Ovary (tissue), 7 donors: ENCODE measurements at regions not wholly inside any gene's neighbourhood (a gene's known extent, or its start where the extent isn't known, plus 50 kb on each side); places are given as distances from the start of the nearest gene placed in this dataset.

Experiments used
- DNase-seq, 5 donors: peaks; one replicate each; pipeline ENCODE4 v3.0.0-alpha.2; 2019 to 2020
- H3K27ac ChIP-seq, 2 donors: fragments of 200-600 bp; one replicate each; pipeline versions ENCODE4 v1.5.1 to v1.8.0; 2019 to 2022
- H3K27me3 ChIP-seq: fragments of 200-600 bp; one replicate; pipeline ENCODE4 v1.8.0; 2022
- H3K36me3 ChIP-seq: fragments of 200-600 bp; sonication (generic); one replicate; pipeline ENCODE4 v1.5.1; 2019
- H3K4me1 ChIP-seq: one replicate; pipeline ENCODE4 v1.8.1; 2013; ENCODE audit warnings: mild to moderate bottlenecking, moderate library complexity; ENCODE audit not compliant: insufficient read depth
- H3K4me3 ChIP-seq: fragments of 200-600 bp; sonication (generic); one replicate; pipeline ENCODE4 v1.5.1; 2017
- H3K9me3 ChIP-seq, 2 donors: fragments of 200-600 bp in 1 of 2; sonication (generic) in 1 of 2; one replicate each; pipeline versions ENCODE4 v1.5.1 to v1.8.1; 2013 to 2019; ENCODE audit warnings: mild to moderate bottlenecking in 1 of 2, moderate library complexity in 1 of 2
- EP300 ChIP-seq: sonication (generic); formaldehyde crosslinking; IDR thresholded peaks from one replicate; pipeline ENCODE4 v1.6.1; 2017; ENCODE audit warnings: antibody characterized with exemption
- POLR2A ChIP-seq: fragments of 450-650 bp; IDR thresholded peaks from one replicate; pipeline ENCODE4 v1.6.1; 2017; ENCODE audit warnings: antibody characterized with exemption, mild to moderate bottlenecking, moderate library complexity
- WGBS, 3 donors: extraction: QIAGEN DNeasy Blood & Tissue Kit in 1 of 3; methylation state at CpG; one replicate each; pipeline versions ENCODE4 v1.1.5 to v1.1.7; 2013 to 2017; 5-methylcytosine and 5-hydroxymethylcytosine counted together
- intact Hi-C, 4 donors: fragments of 100-400 bp; cut with DNase I; formaldehyde crosslinking; loops; one replicate each; pipeline versions ENCODE4 v1.11.0 to v1.15.1; 2022 to 2023
- TF ChIP-seq, protein P1 (sequence below), 3 donors: fragments of 450-650 bp in 2 of 3; fragments of 200-600 bp in 1 of 3; IDR thresholded peaks; one replicate each; pipeline versions ENCODE4 v1.5.1 to v1.8.0; 2016 to 2022; ENCODE audit warnings: antibody characterized with exemption in 3 of 3, mild to moderate bottlenecking in 1 of 3
- donor health status: DM: no; HTN: no; CAD: no; lungs with moderate emphysema.
- donor health status: DM: no; HTN: no; CAD: no.
- donor health status: Bipolar disorder and iron deficiency.
- donor health status: DM: no; HTN: no; CAD: no.
- donor health status: DM: yes; HTN: yes; CAD: no.

DNA sequence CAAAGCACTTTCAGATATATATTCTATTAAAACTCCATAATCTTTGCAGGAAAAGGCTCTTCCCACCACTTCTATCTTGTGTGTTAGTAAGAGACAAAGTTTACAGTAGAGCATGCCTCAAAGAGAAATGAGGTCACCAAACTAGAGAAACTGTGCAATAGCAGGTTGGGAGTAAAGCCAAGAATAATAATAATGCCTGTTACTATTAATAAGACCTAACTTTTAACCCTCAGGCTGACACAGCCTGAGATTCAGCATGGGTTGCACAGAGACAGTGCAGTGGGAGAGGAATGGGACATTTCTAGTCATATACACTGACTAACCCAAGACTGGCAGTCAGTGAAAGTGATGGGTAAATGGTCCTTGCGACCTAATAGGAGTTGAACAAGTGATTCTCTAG lies 320.2 kb upstream of the NFIA start:
- Histone ChIP-seq H3K4me1 (no peaks in the 10 kb centered on the region), H3K27ac (no peak overlapping the region), H3K36me3 (no peaks in the 10 kb centered on the region), H3K9me3 (no peaks in the 10 kb centered on the region), H3K4me3 (no peak overlapping the region), H3K27me3 (no peaks in the 10 kb centered on the region)
- intact Hi-C loops = no loop called here
- WGBS, 3 donors = 83 to 93% (median 90%) methylated on average over 1 of the region's 1 CpG
- DNase-seq = no peak
- TF ChIP-seq, protein P1, sequence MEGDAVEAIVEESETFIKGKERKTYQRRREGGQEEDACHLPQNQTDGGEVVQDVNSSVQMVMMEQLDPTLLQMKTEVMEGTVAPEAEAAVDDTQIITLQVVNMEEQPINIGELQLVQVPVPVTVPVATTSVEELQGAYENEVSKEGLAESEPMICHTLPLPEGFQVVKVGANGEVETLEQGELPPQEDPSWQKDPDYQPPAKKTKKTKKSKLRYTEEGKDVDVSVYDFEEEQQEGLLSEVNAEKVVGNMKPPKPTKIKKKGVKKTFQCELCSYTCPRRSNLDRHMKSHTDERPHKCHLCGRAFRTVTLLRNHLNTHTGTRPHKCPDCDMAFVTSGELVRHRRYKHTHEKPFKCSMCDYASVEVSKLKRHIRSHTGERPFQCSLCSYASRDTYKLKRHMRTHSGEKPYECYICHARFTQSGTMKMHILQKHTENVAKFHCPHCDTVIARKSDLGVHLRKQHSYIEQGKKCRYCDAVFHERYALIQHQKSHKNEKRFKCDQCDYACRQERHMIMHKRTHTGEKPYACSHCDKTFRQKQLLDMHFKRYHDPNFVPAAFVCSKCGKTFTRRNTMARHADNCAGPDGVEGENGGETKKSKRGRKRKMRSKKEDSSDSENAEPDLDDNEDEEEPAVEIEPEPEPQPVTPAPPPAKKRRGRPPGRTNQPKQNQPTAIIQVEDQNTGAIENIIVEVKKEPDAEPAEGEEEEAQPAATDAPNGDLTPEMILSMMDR (IDR thresholded peaks at IDR 0.05) = no peak
- no peak for TF ChIP-seq POLR2A
- no peak for TF ChIP-seq EP300

DNA sequence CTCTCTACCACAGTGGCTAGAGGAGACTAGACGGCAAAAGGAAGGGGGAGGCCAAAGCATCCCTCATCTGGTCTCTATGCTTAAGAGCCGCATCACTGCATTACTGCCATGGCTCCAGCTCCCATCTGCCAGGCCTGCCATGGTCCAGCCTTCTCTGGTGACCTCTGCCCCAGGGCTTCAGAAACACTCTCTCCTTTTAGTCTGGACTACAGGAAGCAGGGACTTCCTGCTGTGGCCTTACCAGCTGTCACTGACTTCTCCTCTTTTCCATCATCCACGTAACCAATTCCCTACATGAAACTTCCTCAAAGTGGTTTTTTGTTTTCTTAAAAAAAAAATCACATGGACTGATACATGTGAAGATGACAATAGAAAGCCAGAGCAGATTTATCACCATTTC lies 323.1 kb upstream of the NFIA start:
- 87 to 94% (median 94%) methylated on average over 3 of the region's 3 CpGs for whole genome bisulfite sequencing, 3 donors
- H3K4me1 ChIP-seq = no peaks in the 10 kb centered on the region
- H3K4me3 ChIP-seq = no peak overlapping the region
- no peak for DNase-seq
- H3K9me3 ChIP-seq = no peaks in the 10 kb centered on the region
- H3K36me3 ChIP-seq = no peaks in the 10 kb centered on the region
- TF ChIP-seq EP300 (no peak), POLR2A (no peak)
- TF ChIP-seq, protein P1 (IDR thresholded peaks at IDR 0.05) = no peak
- H3K27me3 ChIP-seq = no peaks in the 10 kb centered on the region
- intact Hi-C loops = no loop called here
- no peak overlapping the region for H3K27ac ChIP-seq

DNA sequence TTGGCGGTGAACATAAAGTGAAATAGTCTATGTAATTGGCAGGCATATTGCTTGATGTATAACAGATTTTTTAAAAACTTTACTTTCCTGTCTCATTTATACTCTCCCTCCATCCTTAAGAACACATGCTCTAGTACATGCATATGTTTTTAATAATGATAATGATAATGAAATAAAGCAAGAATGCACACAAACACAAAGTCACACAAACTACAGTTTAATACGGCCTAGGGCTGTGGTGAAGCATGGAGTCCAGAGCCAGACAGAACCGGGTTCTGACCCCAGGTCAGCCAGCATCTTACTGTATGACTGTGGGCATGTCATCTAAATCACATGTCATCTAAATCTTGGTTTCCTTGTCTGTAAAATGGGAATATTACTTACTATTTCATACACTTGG lies 324.9 kb upstream of the NFIA start:
- Histone ChIP-seq H3K4me3 (no peak overlapping the region), H3K27me3 (no peaks in the 10 kb centered on the region), H3K27ac (no peak overlapping the region), H3K9me3 (no peaks in the 10 kb centered on the region), H3K4me1 (no peaks in the 10 kb centered on the region), H3K36me3 (no peaks in the 10 kb centered on the region)
- intact Hi-C loops = no loop called here
- WGBS, 3 donors = 50 to 79% (median 64%) methylated on average over 3 of the region's 3 CpGs
- DNase-seq = no peak
- TF ChIP-seq POLR2A (no peak), EP300 (no peak)
- TF ChIP-seq, protein P1 (IDR thresholded peaks at IDR 0.05) = no peak

DNA sequence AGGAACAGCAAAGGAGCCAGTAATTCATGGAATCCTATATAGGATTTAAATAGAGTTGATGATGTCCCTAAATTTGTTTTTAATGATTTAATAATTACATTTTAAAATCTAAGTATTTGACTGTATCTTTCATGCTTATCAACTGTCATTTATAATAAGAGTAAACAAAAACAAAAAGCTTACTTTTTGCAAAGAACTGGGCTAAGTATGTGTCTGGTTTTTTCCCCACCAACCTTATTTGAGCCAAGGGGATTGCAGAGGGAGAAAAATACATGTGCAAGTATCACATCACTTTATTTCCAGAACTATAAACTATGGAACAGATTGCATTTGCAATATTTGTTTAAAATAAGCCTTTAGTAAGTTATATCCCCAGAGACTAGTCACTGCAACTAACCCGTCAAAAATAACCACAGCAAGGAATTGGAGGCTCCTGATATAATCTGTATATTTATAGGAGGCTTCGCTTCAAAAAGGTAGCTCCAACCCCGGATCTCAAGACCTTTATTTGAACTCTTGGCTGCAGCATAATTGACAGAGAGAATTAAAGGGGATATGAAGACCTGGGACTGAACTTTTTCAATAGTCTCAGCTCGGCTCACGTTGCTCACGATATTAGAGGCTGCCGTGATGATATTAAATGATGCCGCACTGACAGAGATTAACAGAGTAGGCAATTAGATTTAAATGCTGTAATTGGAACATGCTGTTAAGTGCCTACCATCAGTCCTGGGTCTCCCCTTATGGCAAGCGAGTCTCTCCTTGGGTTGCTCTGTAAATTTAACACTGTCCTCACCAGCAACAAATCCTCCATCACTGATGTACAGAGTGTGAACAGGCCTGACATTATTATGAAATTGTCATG lies 329.1 kb upstream of the NFIA start:
- WGBS, 3 donors = 70 to 76% (median 72%) methylated on average over 9 of the region's 9 CpGs
- intact Hi-C loops = no loop called here
- Histone ChIP-seq H3K4me1 (no peaks in the 10 kb centered on the region), H3K27me3 (no peaks in the 10 kb centered on the region), H3K4me3 (no peak overlapping the region), H3K9me3 (no peaks in the 10 kb centered on the region), H3K27ac (no peak overlapping the region), H3K36me3 (no peaks in the 10 kb centered on the region)
- TF ChIP-seq POLR2A (no peak), EP300 (no peak)
- TF ChIP-seq, protein P1 (IDR thresholded peaks at IDR 0.05) = no peak
- no peak for DNase-seq
